GM12878 (cell line): ENCODE measurements at regions not wholly inside any gene's neighbourhood (a gene's known extent, or its start where the extent isn't known, plus 50 kb on each side); places are given as distances from the start of the nearest gene placed in this dataset.

ENCODE experiments used
- ATAC-seq: fragments of 200-7000 bp; cut with Tn5 transposase; 3 replicates; pipeline ENCODE4 v1.9.1; 2020; ENCODE audit warnings: mild to moderate bottlenecking, moderate library complexity
- BruUV-seq: library from RNA; stranded (reverse); fragments of 400-500 nt; replicated peaks from 2 replicates; lab custom pipeline; 2021; lab: Mats Ljungman, UMichigan
- CTCF ChIA-PET: fragments of 300-600 bp; sonication (Branson Sonifier 250); formaldehyde crosslinking; extraction: SDS; loops from one replicate; lab custom pipeline; 2021; ENCODE audit warnings: inconsistent platforms; lab: Yijun Ruan, JAX
- POLR2A ChIA-PET: fragments of 350-600 bp; formaldehyde crosslinking; extraction: SDS; loops from one replicate; lab custom pipeline; 2021; ENCODE audit warnings: inconsistent platforms; lab: Charles Lee
- RAD21 ChIA-PET: fragments of 300-600 bp; sonication (Branson Sonifier 250); formaldehyde crosslinking; loops from one replicate; lab custom pipeline; 2023; ENCODE audit warnings: antibody characterized with exemption; ENCODE audit not compliant: unreplicated experiment; lab: Charles Lee
- SMC1A ChIA-PET: fragments of 300-600 bp; sonication (Branson Sonifier 250); formaldehyde crosslinking; loops from one replicate; lab custom pipeline; 2023; ENCODE audit not compliant: unreplicated experiment, uncharacterized antibody; lab: Charles Lee
- DNase-seq: peaks from one replicate; pipeline ENCODE4 v3.0.0-alpha.2; 2011; ENCODE audit warnings: low read depth, low spot score
- FAIRE-seq: peaks from 3 replicates; lab custom pipeline; 2011; peaks lifted over from hg19 to GRCh38; lab: Jason Lieb, UNC
- H2AFZ ChIP-seq: 2 replicates; pipeline ENCODE4 v1.6.0; 2011; ENCODE audit warnings: low read depth, low read length, control low read depth; ENCODE audit not compliant: control insufficient read depth
- H3K27ac ChIP-seq: 2 replicates; pipeline ENCODE4 v1.5.1; 2011; ENCODE audit warnings: control low read depth; ENCODE audit not compliant: control insufficient read depth, insufficient read depth
- H3K27me3 ChIP-seq, 2 experiments: replicated peaks in 1 of 2; 2 replicates each; pipeline versions ENCODE4 v1.6.0 to v1.6.1; 2011; ENCODE audit warnings: low read length in 1 of 2; ENCODE audit not compliant: control insufficient read depth in 2 of 2, insufficient read depth in 2 of 2
- H3K36me3 ChIP-seq, 2 experiments: 2 replicates each; pipeline ENCODE4 v1.5.1; 2011; ENCODE audit warnings: low read length in 1 of 2; ENCODE audit not compliant: control insufficient read depth in 2 of 2, insufficient read depth in 2 of 2
- H3K4me1 ChIP-seq: 2 replicates; pipeline ENCODE4 v1.6.1; 2011; ENCODE audit warnings: mild to moderate bottlenecking, low read length, moderate library complexity, mixed read lengths; ENCODE audit not compliant: control insufficient read depth, insufficient read depth
- H3K4me2 ChIP-seq: 2 replicates; pipeline ENCODE4 v1.6.0; 2011; ENCODE audit warnings: control low read depth; ENCODE audit not compliant: control insufficient read depth, insufficient read depth
- H3K4me3 ChIP-seq: fragments of 200-600 bp; sonication (generic); 2 replicates; pipeline ENCODE4 v1.5.1; 2016
- H3K79me2 ChIP-seq: 2 replicates; pipeline ENCODE4 v1.6.0; 2011; ENCODE audit warnings: low read length; ENCODE audit not compliant: control insufficient read depth, insufficient read depth
- H3K9ac ChIP-seq: 2 replicates; pipeline ENCODE4 v1.8.0; 2011; ENCODE audit warnings: low read length, control low read depth, mixed read lengths; ENCODE audit not compliant: control insufficient read depth, insufficient read depth
- H3K9me3 ChIP-seq: replicated peaks from 3 replicates; pipeline ENCODE4 v1.5.1; 2011; ENCODE audit warnings: mild to moderate bottlenecking, low read length; ENCODE audit not compliant: control insufficient read depth, insufficient read depth
- H4K20me1 ChIP-seq: 2 replicates; pipeline ENCODE4 v1.6.0; 2011; ENCODE audit not compliant: control insufficient read depth, insufficient read depth
- BHLHE40 ChIP-seq, 2 experiments: fragments of 450-650 bp in 1 of 2; IDR thresholded peaks; 2 replicates each; pipeline ENCODE4 v1.6.1; 2011 to 2017; ENCODE audit warnings: low read depth in 2 of 2, borderline replicate concordance in 1 of 2, improper control_type of control experiment in 1 of 2, low read length in 1 of 2, mild to moderate bottlenecking in 1 of 2
- ETV6 ChIP-seq, 2 experiments: fragments of 450-650 bp in 1 of 2; IDR thresholded peaks in 1 of 2; conservative IDR thresholded peaks in 1 of 2; 2 replicates each; pipeline ENCODE4 v1.6.1; 2014; ENCODE audit warnings: antibody characterized with exemption in 1 of 2, borderline replicate concordance in 1 of 2, low read depth in 1 of 2, mild to moderate bottlenecking in 1 of 2, moderate library complexity in 1 of 2
- JUNB ChIP-seq: IDR thresholded peaks from 2 replicates; pipeline ENCODE4 v1.6.1; 2016; ENCODE audit warnings: antibody characterized with exemption, mild to moderate bottlenecking
- MYC ChIP-seq: IDR thresholded peaks from 2 replicates; pipeline ENCODE4 v1.6.1; 2011; ENCODE audit warnings: mild to moderate bottlenecking, low read length, moderate library complexity, inconsistent platforms; ENCODE audit not compliant: insufficient read depth, insufficient replicate concordance, insufficient read length, severe bottlenecking
- NR2C2 ChIP-seq: IDR thresholded peaks from 2 replicates; pipeline ENCODE4 v1.6.1; 2011; ENCODE audit warnings: borderline replicate concordance, low read depth; ENCODE audit not compliant: control insufficient read depth, insufficient read length
- TBL1XR1 ChIP-seq: IDR thresholded peaks from 2 replicates; pipeline ENCODE4 v1.6.1; 2012; ENCODE audit warnings: low read depth, low read length, improper control_type of control experiment
- WRNIP1 ChIP-seq: IDR thresholded peaks from 2 replicates; pipeline ENCODE4 v1.6.1; 2011; ENCODE audit warnings: low read depth, low read length, improper control_type of control experiment, borderline replicate concordance
- WGBS: methylation state at CpG from one replicate; pipeline ENCODE4 v1.1.6; 2016; ENCODE audit warnings: low lambda C conversion rate; ENCODE audit not compliant: insufficient replicate concordance, insufficient coverage; ENCODE audit errors: missing lambda C conversion rate; 5-methylcytosine and 5-hydroxymethylcytosine counted together
- in situ Hi-C: fragments of 300-500 bp; cut with MboI; formaldehyde crosslinking; loops from 9 replicates; pipeline ENCODE4 v1.14.3; 2018; ENCODE audit warnings: mixed read lengths
- intact Hi-C: fragments of 100-400 bp; cut with micrococcal nuclease; formaldehyde crosslinking; loops from one replicate; pipeline ENCODE4 v1.14.2; 2022; ENCODE audit not compliant: unreplicated experiment
- TF ChIP-seq, protein P1 (sequence below): fragments of 150-350 bp; IDR thresholded peaks from 2 replicates; pipeline ENCODE4 v1.6.1; 2016; ENCODE audit warnings: low read depth, low read length

DNA sequence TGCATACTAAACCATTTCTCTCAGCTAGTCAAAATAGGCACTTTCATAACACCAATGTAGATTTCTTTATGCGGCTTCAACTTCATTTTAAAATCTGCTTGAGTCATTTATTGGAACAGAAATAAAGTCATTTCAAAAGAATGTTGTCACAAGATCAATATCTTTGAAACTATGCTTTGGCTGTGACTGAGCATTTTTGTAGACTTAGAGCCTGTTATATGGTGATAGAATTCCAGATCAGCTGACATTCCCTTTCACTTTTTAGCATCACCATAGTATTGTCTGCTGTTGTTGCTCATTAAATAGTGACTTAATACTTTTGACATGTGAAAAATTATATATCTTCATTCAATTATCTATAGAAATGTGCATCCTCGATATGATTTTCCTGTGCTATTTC lies 279.2 kb upstream of the PRR20A start:
- RAD21 ChIA-PET: no interaction called here
- no TSS peak for BruUV-seq
- Histone ChIP-seq H3K9ac (no peak overlapping the region), H3K79me2 (no peaks in the 10 kb centered on the region), H4K20me1 (no peaks in the 10 kb centered on the region), H3K4me1 (no peaks in the 10 kb centered on the region), H3K4me3 (no peak overlapping the region), H3K9me3 (no peaks in the 10 kb centered on the region), H2AFZ (no peak overlapping the region), H3K4me2 (no peak overlapping the region), H3K27me3 (no peaks in the 10 kb centered on the region), H3K27ac (no peak overlapping the region), H3K36me3 (no peaks in the 10 kb centered on the region)
- TF ChIP-seq TBL1XR1: no peak
- in situ Hi-C loops (no loop called here), intact Hi-C loops (no loop called here)
- ATAC-seq: no peak
- CTCF ChIA-PET: no interaction called here
- POLR2A ChIA-PET: no interaction called here
- SMC1A ChIA-PET: no interaction called here
- DNase-seq: no peak
- 19% methylated on average over 2 of the region's 2 CpGs for WGBS
- FAIRE-seq: no peak

DNA sequence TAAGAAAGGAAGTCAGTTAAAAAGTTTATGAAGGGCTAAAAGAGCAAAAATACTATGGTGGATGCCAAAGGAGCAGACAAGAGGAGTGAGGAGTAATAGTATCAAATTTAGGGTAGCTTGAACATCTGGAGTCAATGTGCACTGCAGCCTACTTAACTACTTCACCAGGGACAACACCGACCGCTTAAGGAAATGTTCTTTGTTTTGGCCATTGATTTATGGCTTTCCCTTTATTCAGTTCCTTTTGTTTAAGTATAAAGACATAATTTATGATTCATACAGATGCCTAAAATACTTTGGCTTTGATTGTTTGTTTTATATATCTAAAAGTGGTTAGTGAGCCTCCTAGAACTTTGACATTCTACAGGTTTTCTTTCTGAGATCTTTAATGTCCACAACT lies 276.3 kb upstream of the PRR20A start:
- ChIA-PET SMC1A (no interaction called here), RAD21 (no interaction called here), CTCF (no interaction called here), POLR2A (no interaction called here)
- TF ChIP-seq JUNB (no peak), BHLHE40 (IDR thresholded peaks at IDR 0.05; ENCODE audit: borderline replicate concordance in 1 of 2, low read depth in 2 of 2, low read length in 1 of 2) (no peak), WRNIP1 (no peak), ETV6 (conservative IDR thresholded peaks at IDR 0.05 in 1 of 2, IDR thresholded peaks at IDR 0.05 in 1 of 2; ENCODE audit: borderline replicate concordance in 1 of 2, low read depth in 1 of 2) (no peak), NR2C2 (no peak), MYC (no peak)
- TF ChIP-seq, protein P1, sequence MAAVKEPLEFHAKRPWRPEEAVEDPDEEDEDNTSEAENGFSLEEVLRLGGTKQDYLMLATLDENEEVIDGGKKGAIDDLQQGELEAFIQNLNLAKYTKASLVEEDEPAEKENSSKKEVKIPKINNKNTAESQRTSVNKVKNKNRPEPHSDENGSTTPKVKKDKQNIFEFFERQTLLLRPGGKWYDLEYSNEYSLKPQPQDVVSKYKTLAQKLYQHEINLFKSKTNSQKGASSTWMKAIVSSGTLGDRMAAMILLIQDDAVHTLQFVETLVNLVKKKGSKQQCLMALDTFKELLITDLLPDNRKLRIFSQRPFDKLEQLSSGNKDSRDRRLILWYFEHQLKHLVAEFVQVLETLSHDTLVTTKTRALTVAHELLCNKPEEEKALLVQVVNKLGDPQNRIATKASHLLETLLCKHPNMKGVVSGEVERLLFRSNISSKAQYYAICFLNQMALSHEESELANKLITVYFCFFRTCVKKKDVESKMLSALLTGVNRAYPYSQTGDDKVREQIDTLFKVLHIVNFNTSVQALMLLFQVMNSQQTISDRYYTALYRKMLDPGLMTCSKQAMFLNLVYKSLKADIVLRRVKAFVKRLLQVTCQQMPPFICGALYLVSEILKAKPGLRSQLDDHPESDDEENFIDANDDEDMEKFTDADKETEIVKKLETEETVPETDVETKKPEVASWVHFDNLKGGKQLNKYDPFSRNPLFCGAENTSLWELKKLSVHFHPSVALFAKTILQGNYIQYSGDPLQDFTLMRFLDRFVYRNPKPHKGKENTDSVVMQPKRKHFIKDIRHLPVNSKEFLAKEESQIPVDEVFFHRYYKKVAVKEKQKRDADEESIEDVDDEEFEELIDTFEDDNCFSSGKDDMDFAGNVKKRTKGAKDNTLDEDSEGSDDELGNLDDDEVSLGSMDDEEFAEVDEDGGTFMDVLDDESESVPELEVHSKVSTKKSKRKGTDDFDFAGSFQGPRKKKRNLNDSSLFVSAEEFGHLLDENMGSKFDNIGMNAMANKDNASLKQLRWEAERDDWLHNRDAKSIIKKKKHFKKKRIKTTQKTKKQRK: no peak
- H3K27me3 ChIP-seq: no peaks in the 10 kb centered on the region
- no peaks in the 10 kb centered on the region for H3K79me2 ChIP-seq
- H3K36me3 ChIP-seq: no peaks in the 10 kb centered on the region
- ATAC-seq (no peak), DNase-seq (no peak), FAIRE-seq (no peak)
- no peak overlapping the region for H3K4me2 ChIP-seq
- H3K9me3 ChIP-seq: no peaks in the 10 kb centered on the region
- intact Hi-C loops (no loop called here), in situ Hi-C loops (no loop called here)
- no peak overlapping the region for H2AFZ ChIP-seq
- no TSS peak for BruUV-seq
- no peak overlapping the region for H3K9ac ChIP-seq
- WGBS: 32% methylated on average over 2 of the region's 2 CpGs
- H3K27ac ChIP-seq: no peak overlapping the region
- H4K20me1 ChIP-seq: no peaks in the 10 kb centered on the region
- H3K4me1 ChIP-seq: no peaks in the 10 kb centered on the region
- H3K4me3 ChIP-seq: no peak overlapping the region
